GM20000 (cell line): ENCODE measurements at regions not wholly inside any gene's neighbourhood (a gene's known extent, or its start where the extent isn't known, plus 50 kb on each side); places are given as distances from the start of the nearest gene placed in this dataset.

Experiments
- DNase-seq: peaks from one replicate; pipeline ENCODE4 v3.0.0; 2012; ENCODE audit warnings: low spot score
- TF ChIP-seq, protein P1 (sequence below): IDR thresholded peaks from 2 replicates; pipeline ENCODE4 v1.5.1; 2012; ENCODE audit warnings: mild to moderate bottlenecking, control low read depth; ENCODE audit errors: extremely low read depth, missing control alignments

DNA sequence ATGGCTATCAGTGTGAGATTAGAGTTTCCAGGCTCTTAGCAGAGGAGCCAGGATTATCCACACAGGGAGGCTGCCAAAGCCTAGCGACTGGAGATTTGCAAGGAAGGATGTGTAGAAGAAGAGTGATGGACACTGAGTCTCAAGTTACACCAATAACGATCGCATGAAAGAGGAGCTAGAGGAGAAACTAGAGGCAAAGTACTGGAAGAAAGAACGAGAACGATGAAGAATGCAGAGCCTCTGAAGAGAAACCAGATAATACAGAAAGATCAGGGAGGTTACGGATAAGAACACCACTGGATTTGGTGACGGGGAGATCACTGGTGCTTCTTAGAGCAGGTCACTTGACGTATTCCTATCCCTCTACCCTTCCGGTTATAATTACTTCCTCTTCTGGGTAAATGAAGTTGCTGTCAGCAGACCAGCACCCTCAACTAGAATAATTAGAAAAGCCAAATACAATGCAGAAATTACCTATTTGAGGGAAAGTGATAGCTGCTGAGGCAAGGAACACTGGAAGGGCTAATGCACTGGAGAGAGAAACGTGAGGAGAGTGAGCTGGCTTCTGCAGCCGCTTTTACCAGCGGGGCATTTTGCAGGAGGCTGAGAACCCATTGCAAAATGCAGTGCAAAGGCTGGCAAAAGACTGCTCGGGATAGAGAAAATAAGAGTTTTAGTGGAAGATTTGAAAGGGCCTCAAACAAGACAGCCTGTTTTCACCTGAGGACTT, 93.1 kb upstream of the HIF1A start:
- TF ChIP-seq, protein P1, sequence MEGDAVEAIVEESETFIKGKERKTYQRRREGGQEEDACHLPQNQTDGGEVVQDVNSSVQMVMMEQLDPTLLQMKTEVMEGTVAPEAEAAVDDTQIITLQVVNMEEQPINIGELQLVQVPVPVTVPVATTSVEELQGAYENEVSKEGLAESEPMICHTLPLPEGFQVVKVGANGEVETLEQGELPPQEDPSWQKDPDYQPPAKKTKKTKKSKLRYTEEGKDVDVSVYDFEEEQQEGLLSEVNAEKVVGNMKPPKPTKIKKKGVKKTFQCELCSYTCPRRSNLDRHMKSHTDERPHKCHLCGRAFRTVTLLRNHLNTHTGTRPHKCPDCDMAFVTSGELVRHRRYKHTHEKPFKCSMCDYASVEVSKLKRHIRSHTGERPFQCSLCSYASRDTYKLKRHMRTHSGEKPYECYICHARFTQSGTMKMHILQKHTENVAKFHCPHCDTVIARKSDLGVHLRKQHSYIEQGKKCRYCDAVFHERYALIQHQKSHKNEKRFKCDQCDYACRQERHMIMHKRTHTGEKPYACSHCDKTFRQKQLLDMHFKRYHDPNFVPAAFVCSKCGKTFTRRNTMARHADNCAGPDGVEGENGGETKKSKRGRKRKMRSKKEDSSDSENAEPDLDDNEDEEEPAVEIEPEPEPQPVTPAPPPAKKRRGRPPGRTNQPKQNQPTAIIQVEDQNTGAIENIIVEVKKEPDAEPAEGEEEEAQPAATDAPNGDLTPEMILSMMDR: no peak
- no peak for DNase-seq

DNA sequence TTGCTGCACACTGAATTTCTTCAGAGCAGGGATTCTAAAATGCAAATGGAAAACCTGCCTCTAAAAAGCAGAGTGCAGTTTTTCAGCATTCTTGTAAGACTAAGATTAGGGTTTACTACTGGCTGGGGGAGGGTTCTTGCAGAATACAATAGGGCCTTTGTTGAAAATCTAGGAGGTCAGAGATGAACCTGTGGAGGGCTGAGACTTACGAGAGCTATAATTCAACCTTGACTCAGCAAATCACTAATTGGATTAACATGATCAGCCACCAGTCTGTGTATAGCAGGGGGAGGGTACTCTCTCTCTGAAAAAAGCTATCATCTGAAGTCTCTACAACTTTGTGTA, 92.6 kb upstream of the HIF1A start:
- no peak for DNase-seq
- TF ChIP-seq, protein P1: no peak

DNA sequence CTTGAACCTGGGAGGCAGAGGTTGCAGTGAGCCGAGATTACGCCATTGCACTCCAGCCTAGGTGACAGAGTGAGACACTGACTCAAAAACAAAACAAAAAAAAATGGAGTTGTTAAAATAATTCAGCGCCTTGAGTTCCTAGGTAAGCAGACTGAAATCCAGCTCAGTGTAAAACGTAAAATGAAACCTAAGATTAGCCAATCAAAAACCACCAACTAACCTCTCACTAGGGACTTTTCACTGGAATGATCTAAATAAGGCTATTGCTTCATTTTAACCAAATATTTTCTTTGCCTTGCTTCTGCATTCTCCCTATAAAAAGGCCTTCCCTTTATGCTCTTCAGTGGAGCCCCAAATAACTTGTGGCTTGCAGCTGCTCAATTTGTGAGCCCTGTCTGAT, 91.6 kb upstream of the HIF1A start:
- DNase-seq: no peak
- TF ChIP-seq, protein P1: no peak

DNA sequence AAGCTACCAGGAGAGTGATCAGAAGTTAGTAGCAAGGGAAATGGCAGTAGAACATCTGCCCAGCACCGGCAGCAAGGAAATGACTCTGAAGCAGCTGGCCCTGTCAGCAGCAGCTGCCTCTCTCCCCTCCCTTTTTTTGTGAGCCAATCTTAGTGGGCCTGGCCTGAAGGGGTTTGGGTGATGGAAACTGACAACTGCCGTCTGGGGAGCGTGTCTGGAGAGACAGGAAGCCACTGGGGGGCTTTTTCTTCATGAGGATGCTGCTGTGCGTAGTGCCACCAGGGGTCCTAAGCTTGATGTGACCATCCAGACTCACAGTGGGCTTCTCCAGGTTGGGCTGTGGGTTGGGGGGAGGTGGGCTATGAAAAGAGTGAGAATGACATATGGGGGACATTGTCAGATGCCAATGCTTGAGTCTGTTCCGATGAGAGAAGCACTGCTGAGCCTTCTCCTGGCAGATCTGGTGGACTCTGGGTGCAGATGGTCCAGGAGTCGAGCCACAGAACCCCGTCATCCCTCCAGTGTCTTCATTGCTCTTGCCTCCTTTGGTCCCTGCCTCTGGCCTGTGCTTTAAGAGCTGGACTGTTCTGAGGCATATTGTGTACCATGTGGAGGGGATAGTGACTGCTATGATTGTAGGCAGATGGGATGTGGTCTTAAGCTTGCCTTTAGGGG, 87.6 kb upstream of the HIF1A start:
- TF ChIP-seq, protein P1: no peak
- no peak for DNase-seq

DNA sequence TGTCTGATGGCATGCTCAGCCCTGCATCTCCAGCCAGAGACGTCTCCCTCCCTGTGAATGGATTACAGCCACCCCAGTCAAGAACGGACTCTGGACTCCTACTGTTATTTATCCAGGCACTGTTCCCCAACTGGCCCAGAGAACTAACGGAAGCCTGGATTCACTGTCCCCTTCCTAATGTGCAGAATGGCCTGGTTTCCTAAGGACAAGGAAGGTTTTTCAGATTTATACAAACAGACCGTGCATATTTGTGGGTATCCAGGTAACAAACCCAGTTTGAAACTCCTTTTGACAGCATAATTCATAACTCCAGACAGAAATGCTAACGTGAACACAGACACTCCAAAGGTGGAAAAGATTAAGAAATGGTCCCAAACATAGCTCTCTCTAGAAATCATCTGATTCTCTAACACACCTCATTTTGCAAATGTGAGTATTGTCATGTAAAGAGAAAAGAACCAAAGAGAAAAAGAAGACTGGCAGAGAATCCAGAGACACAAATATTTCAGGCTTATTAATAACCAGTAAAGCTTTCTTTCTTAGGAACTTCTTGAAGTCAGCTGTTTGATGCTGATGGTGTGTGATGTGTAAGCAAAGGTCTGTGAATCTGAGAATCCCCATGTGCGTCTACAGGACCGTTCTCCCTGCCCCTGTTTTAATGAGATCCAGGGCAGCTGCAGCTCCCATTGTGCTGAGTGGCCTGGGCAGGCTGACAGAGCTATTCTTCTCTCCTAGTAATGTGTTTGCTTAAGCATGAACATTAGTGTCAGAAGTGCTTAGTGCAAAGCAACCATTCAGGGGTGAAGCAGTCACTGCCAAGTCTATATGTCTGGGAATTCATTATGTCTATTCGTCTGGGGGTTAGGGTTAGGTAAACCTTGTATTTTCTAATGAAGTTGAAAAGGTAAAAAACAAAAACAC, 86.8 kb upstream of the HIF1A start:
- no peak for DNase-seq
- TF ChIP-seq, protein P1: no peak

DNA sequence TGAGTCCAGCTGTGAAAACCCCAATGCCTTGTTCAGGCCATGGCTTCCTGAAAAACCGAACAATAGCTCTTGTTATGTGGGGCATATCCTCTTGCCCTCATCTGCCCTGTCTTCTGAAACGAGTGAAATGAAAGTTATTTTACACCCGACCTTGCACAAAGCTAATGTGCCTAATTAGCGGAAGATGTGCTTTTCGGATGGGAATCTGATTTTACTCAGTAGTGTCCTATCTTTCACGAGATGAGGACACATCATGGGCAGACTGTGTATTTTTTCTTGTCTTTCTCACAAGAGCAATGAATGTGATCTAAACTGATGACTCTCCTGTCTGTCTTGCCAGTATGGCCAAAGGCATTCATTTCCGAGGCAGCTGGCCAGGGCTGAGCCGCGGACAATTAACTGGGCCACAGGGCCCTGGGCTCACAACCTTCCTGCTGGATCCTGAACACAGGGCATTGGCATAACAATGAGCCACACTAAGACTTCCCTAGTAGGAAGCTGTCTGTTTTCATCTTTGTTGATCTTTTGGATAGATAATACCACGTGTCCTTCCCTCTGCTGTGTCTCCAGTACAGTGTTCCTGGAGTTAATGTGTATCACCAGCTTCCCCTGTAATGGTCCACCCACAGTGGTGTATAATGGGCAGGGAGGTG, 86.0 kb upstream of the HIF1A start:
- no peak for DNase-seq
- TF ChIP-seq, protein P1: no peak
